ENCODE measurements at regions not wholly inside any gene's neighbourhood (a gene's known extent, or its start where the extent isn't known, plus 50 kb on each side); places are given as distances from the start of the nearest gene placed in this dataset.

GRCh38 chr2:9681427-9681817 is 50.6 kb upstream of the YWHAQ start:
- 64 to 77% methylated on average over 6 to 7 of the region's 7 CpGs for WGBS, 2 donors (ENCODE audit: low coverage in 1 of 2)

DNA sequence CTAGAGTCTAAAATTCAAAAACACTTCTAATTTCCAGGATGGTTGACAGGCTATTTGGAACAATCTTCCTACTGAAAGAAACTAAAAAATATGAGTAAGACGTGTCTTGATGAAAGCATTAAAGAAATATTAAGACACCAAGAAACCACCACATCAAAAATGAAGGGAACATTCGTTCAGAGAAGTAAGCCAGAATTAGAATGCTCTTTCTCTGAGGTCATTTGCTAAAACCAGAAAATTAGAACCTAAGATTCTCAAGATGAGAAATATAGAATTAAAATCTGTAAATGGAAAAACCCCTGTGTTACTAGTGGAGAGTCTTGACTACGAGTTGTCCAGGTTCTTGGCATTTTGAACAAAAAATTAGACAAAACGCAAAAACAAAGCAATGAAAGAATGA is 54.8 kb upstream of the YWHAQ start:
- no peaks in the 10 kb centered on the region for H3K4me1 ChIP-seq
- WGBS, 2 donors (ENCODE audit: low coverage in 1 of 2): 80 to 83% methylated on average over 4 of the region's 4 CpGs
- H3K27ac ChIP-seq: no peak overlapping the region
- H3K4me3 ChIP-seq: no peak overlapping the region
- no peaks in the 10 kb centered on the region for H3K27me3 ChIP-seq
- DNase-seq: no peak
- H3K9me3 ChIP-seq: no peaks in the 10 kb centered on the region
- in situ Hi-C loops (cut with MboI; ENCODE audit: low pct_ligation_motif_present in 1 of 4, low pct_unique_long_range_greater_than_20kb in 1 of 4, low sequenced_read_pairs in 3 of 4): no loop called here
- TF ChIP-seq POLR2AphosphoS5 (IDR thresholded peaks at IDR 0.05) (no peak), EP300 (IDR thresholded peaks at IDR 0.05; ENCODE audit: low read depth) (no peak), CTCF (IDR thresholded peaks at IDR 0.05) (no peak), POLR2A (IDR thresholded peaks at IDR 0.05) (no peak)
- intact Hi-C loops (cut with DNase I; ENCODE audit: low total_unique reads): no loop called here
- no peaks in the 10 kb centered on the region for H3K36me3 ChIP-seq

More at GRCh38 chr2:9681427-9681817, 50.6 kb upstream of the YWHAQ start:
- no peak for DNase-seq
- no peaks in the 10 kb centered on the region for H3K27me3 ChIP-seq
- H3K9me3 ChIP-seq: no peaks in the 10 kb centered on the region
- H3K4me1 ChIP-seq: no peaks in the 10 kb centered on the region
- no peak overlapping the region for H3K27ac ChIP-seq
- no peaks in the 10 kb centered on the region for H3K36me3 ChIP-seq
- intact Hi-C loops (cut with DNase I; ENCODE audit: low total_unique reads) (no loop called here), in situ Hi-C loops (cut with MboI; ENCODE audit: low pct_ligation_motif_present in 1 of 4, low pct_unique_long_range_greater_than_20kb in 1 of 4, low sequenced_read_pairs in 3 of 4) (no loop called here)
- no peak overlapping the region for H3K4me3 ChIP-seq
- no peak for TF ChIP-seq POLR2A (IDR thresholded peaks at IDR 0.05)
- TF ChIP-seq EP300 (IDR thresholded peaks at IDR 0.05; ENCODE audit: low read depth): no peak
- TF ChIP-seq CTCF (IDR thresholded peaks at IDR 0.05): no peak
- no peak for TF ChIP-seq POLR2AphosphoS5 (IDR thresholded peaks at IDR 0.05)

DNA sequence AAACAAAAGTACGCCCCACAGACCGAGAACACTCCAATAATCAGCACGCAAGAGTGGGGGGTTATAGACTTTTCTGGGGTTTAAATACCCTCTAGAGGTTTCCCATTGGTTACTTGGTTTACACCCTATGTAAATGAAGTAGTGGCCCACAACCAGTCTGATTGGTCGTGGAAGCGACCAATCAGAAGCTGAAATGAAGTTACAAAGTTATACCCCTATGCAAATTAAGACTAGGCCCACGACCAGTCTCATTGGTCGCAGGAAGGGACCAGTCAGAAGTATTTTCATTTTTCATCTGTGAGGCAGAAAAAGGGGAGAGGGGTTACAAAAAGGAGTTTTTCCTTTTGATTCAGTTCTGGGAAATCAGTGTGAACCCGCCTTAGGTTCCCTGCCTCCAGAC is 55.3 kb upstream of the YWHAQ start:
- Histone ChIP-seq H3K27me3 (no peaks in the 10 kb centered on the region), H3K9me3 (no peaks in the 10 kb centered on the region), H3K36me3 (no peaks in the 10 kb centered on the region), H3K27ac (no peak overlapping the region), H3K4me1 (no peaks in the 10 kb centered on the region), H3K4me3 (no peak overlapping the region)
- no peak for DNase-seq
- intact Hi-C loops (cut with DNase I; ENCODE audit: low total_unique reads) (no loop called here), in situ Hi-C loops (cut with MboI; ENCODE audit: low pct_ligation_motif_present in 1 of 4, low pct_unique_long_range_greater_than_20kb in 1 of 4, low sequenced_read_pairs in 3 of 4) (no loop called here)
- 89 to 100% methylated on average over 3 to 8 of the region's 8 CpGs for WGBS, 2 donors (ENCODE audit: low coverage in 1 of 2)
- no peak for TF ChIP-seq POLR2A (IDR thresholded peaks at IDR 0.05)
- TF ChIP-seq EP300 (IDR thresholded peaks at IDR 0.05; ENCODE audit: low read depth): no peak
- TF ChIP-seq CTCF (IDR thresholded peaks at IDR 0.05): no peak
- TF ChIP-seq POLR2AphosphoS5 (IDR thresholded peaks at IDR 0.05): no peak

GRCh38 chr2:9690252-9690651 is 59.5 kb upstream of the YWHAQ start:
- H3K27ac ChIP-seq: no peak overlapping the region
- in situ Hi-C loops (cut with MboI; ENCODE audit: low pct_ligation_motif_present in 1 of 4, low pct_unique_long_range_greater_than_20kb in 1 of 4, low sequenced_read_pairs in 3 of 4): no loop called here
- H3K36me3 ChIP-seq: no peaks in the 10 kb centered on the region
- no peaks in the 10 kb centered on the region for H3K27me3 ChIP-seq
- peaks cover 0 to 10% (median 7%) of the 10 kb centered on the region in 4 donors for H3K4me1 ChIP-seq
- H3K9me3 ChIP-seq: no peaks in the 10 kb centered on the region
- TF ChIP-seq POLR2AphosphoS5 (IDR thresholded peaks at IDR 0.05) (no peak), EP300 (IDR thresholded peaks at IDR 0.05; ENCODE audit: low read depth) (no peak), POLR2A (IDR thresholded peaks at IDR 0.05) (no peak), CTCF (IDR thresholded peaks at IDR 0.05) (no peak)
- H3K4me3 ChIP-seq: no peak overlapping the region
- intact Hi-C loops (cut with DNase I; ENCODE audit: low total_unique reads): no loop called here
- 81% methylated on average over 7 of the region's 7 CpGs; no CpG with 5 or more reads in 1 of the 2 donors for WGBS, 2 donors (ENCODE audit: low coverage in 1 of 2)
- no peak for DNase-seq
